HG03159 (cell line): ENCODE measurements at regions not wholly inside any gene's neighbourhood (a gene's known extent, or its start where the extent isn't known, plus 50 kb on each side); places are given as distances from the start of the nearest gene placed in this dataset.

Experiments
- ATAC-seq: cut with Tn5 transposase; IDR thresholded peaks from one replicate; pipeline ENCODE4 v1.9.1; 2021; ENCODE audit warnings: mild to moderate bottlenecking, moderate library complexity; ENCODE audit not compliant: unreplicated experiment

- no peak for ATAC-seq
Measured at GRCh38 chr4:123259676-123260646, 136.6 kb upstream of the SPRY1 start.

- ATAC-seq: no peak
Measured at GRCh38 chr4:123260653-123261052, 135.9 kb upstream of the SPRY1 start.

- no peak for ATAC-seq
Measured at GRCh38 chr4:123262080-123262479, 134.5 kb upstream of the SPRY1 start.

GRCh38 chr4:123265443-123265842 lies 131.2 kb upstream of the SPRY1 start:
- ATAC-seq: no peak

- ATAC-seq: no peak
Measured at GRCh38 chr4:123266221-123266620, 130.4 kb upstream of the SPRY1 start.

GRCh38 chr4:123278755-123279154 lies 117.8 kb upstream of the SPRY1 start:
- ATAC-seq: no peak

GRCh38 chr4:123283371-123283895 lies 113.2 kb upstream of the SPRY1 start:
- no peak for ATAC-seq

- ATAC-seq: no peak
Measured at GRCh38 chr4:123284168-123284567, 112.4 kb upstream of the SPRY1 start.

- no peak for ATAC-seq
Measured at GRCh38 chr4:123286903-123287466, 109.6 kb upstream of the SPRY1 start.

GRCh38 chr4:123288309-123289025 lies 108.1 kb upstream of the SPRY1 start:
- peak; percentile 81 for ATAC-seq

- ATAC-seq: no peak
Measured at GRCh38 chr4:123291329-123291728, 105.3 kb upstream of the SPRY1 start.

- peak; percentile 63 for ATAC-seq
Measured at GRCh38 chr4:123297836-123298235, 98.8 kb upstream of the SPRY1 start.

GRCh38 chr4:123298261-123298660 lies 98.3 kb upstream of the SPRY1 start:
- ATAC-seq: no peak

GRCh38 chr4:123298801-123299200 lies 97.8 kb upstream of the SPRY1 start:
- no peak for ATAC-seq

GRCh38 chr4:123299212-123299691 lies 97.3 kb upstream of the SPRY1 start:
- ATAC-seq: no peak

GRCh38 chr4:123300222-123301039 lies 96.2 kb upstream of the SPRY1 start:
- no peak for ATAC-seq

- no peak for ATAC-seq
Measured at GRCh38 chr4:123301923-123302322, 94.7 kb upstream of the SPRY1 start.

GRCh38 chr4:123304151-123304964 lies 92.2 kb upstream of the SPRY1 start:
- no peak for ATAC-seq

GRCh38 chr4:123305736-123306135 lies 90.9 kb upstream of the SPRY1 start:
- no peak for ATAC-seq

- no peak for ATAC-seq
Measured at GRCh38 chr4:123306769-123307168, 89.8 kb upstream of the SPRY1 start.
